RPMI7951 (cell line): ENCODE measurements at regions not wholly inside any gene's neighbourhood (a gene's known extent, or its start where the extent isn't known, plus 50 kb on each side); places are given as distances from the start of the nearest gene placed in this dataset.
"Not testable (repeated sequence)": the region's sequence is repeated elsewhere in the genome, so short reads cannot be mapped to it uniquely, and the experiment has no call there.

Experiments used
- DNase-seq: peaks from one replicate; pipeline ENCODE4 v3.0.0-alpha.2; 2012; ENCODE audit warnings: low read depth

DNA sequence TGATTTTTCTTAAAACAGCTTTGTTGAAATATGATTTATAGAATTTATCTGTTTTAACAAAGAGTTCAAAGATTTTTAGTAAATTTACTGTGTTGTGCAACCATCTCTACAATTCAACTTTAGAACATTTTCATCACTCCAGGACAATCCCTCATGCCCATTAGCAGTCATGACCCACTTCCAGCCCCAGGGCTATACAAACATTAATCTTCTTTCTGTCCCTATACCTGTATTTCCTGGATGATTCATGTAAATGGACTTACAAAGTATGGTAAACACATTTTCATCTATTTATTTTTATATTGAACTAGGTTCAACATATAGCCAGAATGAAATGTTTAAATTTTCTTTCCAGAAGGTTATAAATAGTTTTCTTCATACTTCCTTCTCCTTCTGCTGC lies 127.8 kb upstream of the CCDC180 start:
- no peak for DNase-seq

DNA sequence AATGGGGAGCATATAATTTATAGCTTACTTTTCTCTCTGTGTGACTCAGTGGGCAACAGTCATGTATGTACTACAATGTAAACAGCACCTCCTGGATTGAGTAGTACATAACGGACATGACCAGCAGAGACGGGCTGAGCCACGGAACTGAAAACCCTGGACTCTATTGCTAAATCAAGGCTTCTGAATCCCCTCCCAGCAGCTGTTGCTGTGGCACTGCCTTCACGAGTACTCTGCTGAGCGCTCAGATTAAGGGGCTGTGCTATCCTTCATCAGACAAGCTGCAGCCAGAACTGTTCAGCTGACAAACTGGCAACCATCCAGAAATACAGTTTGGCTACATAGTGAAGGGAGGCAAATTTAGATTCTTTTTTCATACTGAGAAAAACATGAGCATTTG lies 131.3 kb upstream of the CCDC180 start:
- DNase-seq: no peak

DNA sequence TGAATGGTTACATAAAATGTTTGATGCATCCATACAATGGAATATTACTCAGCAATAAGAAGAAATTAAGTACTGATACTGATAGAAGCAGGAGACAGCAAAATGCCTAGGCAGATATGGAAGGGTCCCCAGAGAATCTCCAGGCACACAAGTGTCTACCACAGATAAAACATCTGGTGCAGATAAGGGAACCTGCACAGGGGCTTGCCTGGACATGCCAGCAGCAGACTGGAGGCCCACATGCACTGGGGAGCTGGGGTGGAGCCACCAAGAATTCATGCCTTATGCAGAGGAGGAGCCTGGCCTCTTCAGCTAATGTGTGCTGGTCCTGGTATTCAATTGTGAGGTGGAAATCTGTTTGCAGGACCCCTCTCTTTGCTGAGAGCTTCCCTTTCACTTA lies 129.2 kb upstream of the CTSV start:
- DNase-seq: not testable (repeated sequence)

DNA sequence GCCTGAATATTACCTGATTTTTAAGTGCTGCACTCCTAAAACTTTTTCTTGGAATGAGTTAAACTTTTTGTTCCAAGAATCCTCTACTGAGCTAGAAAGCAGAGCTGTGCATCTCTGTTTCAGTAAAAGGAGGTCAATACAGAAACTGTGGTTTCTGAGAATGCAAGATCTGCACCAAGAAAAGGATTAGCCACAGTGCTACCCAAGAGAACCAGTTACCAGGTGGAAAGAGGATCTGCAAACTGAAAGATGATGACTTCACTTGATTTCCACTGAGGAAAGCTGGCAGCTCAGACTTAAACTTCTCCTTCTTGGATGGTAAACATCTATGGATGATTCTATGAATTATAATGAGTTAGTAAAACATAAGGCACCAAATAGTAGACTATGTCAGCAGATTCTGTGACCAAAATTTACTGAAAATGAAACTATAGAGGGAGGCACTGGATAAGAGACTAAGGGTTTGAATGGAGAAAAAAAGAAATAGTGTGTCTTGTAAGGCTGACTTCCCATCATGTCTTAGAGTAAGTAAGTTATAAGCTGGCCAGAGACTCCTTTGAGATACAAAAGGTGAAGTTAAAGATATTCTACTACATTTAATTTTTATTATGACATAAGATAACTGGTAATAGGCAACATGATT lies 127.7 kb upstream of the CTSV start:
- not testable (repeated sequence) for DNase-seq

DNA sequence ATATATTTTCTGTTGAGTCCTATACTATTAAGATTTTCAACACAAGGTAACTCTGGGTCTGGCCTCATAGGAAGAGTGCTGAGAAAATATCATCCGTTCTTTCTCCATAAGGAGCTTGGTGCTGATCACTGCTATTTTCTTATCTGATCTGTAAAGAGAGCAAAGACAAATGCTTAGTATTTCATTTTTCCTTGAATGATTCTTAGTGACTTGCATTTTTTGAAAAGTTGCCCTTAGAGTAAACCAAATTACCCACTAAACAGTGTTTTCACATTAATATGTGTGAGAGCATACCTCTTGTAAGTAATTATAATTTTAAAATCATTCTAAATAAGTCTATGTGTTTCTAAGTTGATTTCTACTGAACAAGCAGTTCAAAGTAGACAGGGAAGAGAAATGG lies 121.3 kb upstream of the CTSV start:
- DNase-seq: no peak

DNA sequence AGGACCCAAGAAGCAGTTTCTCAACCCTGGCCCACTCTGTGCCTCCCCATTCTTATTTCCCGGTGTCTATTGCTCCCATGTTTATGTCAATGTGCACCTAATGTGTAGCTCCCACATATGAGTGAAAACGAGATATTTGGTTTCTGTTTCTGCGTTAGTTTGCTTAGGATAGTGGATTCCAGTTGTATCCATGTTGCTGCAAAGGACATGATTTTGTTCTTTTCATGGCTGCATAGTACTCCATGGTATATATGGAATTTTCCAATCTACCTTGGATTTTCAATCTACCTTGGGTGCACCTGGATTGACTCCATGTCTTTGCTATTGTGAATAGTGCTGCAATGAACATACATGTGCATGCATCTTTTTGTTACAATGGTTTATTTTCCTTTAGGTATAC lies 119.8 kb upstream of the CTSV start:
- DNase-seq: not testable (repeated sequence)

DNA sequence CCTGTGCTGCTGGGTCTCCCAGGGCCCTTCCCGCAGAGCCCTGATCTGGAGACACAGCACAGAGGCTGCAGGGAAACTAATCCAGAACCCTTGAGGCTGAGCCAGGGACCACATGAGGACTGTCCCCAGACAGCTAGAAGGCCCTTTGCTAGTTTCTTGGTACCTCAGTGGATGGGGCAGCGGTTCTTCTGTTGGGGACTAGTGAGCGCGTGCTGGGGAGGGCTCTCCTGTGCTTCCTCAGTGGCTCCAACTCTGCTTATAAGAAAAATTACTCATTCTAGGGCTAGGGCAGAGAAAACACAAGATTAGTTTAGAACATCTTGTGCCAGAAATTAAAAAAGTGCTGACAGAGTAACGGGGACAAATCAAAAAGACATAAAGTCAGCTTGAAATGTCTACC lies 116.5 kb upstream of the CTSV start:
- DNase-seq: not testable (repeated sequence)

DNA sequence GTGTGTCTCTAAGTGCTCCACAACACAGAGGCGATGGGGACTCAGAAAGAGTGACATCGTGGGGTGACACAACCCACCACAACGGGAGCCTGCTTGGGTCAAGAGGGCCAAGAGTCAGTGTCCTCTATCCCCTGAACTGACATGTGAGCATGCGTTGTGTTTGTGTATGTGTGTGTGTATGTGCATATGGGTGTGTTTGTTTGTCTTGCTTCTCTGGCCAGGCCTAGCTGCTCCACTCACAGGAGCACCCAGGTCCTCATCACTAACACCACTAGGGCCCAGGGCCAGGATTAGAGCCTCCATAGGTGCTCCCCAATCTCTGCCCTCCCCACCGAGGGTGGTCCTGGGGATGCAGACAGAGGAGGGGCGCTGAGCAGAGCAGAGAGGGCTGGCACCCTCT lies 115.0 kb upstream of the CTSV start:
- DNase-seq: no peak

DNA sequence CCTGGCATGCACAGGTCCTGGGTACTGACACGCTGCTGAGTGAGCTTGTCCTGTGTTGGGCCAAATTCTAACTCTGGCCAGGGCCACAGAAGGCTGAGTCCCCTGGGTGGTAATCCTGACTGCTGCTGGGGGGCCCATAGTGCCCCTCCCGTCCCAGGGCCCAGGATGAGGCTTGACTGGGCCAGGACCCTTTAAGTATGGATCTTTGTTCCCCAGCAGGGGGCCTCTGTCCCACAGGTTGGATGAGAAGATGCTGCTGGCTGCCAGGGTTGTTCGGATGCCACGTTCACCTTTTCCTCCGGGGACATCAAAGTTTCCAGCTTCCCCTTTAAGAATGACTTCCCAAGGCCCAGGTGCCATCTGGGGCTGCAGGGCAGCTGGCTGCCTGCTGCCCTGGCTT lies 114.2 kb upstream of the CTSV start:
- DNase-seq: not testable (repeated sequence)

DNA sequence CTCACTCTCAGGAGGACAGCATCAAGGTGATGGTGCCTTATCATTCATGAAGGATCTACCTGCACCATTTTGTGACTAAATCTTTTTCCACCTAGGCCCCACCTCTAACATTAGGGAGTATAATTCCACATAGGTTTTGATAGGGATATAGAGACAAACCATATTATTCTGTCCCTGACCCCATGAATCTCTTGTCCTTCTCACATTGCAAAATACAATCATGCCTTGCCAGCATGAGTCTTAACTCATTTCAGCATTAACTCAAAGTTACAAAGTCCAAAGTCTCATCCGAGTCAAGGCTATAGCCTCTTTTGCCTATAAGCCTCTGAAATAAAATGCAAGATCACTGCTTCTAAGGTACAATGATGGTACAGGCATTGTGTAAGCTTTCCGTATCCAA lies 111.5 kb upstream of the CTSV start:
- not testable (repeated sequence) for DNase-seq

DNA sequence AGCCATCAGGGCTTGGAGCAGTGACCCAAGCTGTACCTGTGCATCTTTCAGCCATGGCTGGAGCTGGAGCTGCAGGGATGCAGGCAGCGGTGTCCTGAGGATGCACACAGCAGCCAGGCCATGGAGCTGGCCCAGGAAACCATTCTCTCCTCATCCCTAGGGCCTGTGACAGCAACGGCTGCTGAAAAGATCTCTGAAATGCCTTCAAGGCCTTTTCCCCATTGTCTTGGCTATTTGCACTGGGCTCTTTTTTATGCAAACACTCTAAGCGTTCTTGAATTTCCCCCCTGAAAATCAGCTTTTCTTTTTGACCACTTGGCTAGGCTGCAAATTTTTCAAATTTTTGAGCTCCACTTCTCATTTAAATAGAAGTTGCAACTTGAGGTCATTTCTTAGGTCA lies 109.5 kb upstream of the CTSV start:
- not testable (repeated sequence) for DNase-seq

DNA sequence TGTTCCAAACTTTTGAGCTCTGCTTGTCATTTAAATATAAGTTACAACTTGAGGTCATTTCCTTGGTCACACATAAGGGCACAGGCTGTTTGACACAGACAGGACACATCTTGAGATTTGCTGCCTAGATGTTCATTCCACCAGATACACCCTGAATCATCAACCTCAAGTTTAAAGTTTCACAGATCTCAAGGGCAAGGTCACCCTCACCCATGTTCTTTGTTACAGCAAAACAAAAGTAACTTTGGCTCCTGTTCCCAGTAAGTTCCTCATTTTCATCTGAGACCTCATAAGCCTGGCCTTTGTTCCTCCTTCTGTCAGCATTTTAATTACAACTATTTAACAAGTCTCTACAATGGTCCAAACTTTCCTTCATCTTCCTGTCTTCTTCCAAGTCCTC lies 106.7 kb upstream of the CTSV start:
- not testable (repeated sequence) for DNase-seq

DNA sequence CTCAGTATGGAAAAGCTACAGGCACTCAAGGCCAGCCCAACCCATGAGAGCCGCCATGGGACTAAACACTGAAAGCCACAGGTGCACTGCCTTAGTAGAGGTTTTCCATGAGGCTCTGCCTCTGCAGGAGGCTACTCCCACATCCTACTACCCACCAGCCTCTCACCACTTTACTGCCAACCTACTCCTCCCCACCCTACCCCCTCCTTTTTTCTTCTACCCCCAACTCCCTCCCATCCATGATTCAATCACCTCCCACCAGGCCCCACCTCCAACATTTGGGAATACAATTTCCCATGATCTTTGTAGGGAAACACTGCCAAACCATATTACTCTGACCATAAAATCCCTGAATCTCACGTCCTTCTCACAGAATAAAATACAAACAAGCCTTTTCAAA lies 101.6 kb upstream of the CTSV start:
- DNase-seq: no peak

DNA sequence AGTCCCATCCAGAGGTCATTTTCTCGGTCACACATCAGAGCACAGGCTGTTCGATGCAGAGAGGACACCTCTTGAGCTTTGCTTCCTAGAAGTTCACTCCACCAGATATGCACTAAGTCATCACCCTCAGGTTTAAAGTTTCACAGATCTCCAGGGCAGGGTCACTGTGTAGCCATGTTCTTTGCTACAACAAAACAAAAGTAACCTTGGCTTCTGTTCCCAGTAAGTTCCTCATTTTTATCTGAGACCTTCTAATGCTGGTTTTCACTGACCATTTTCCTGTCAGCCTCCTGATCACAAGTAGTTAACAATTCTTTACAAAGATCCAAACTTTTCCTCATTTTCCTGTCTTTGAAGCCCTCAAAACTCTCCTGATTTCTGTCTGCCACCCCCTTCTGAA lies 97.5 kb upstream of the CTSV start:
- DNase-seq: no peak

DNA sequence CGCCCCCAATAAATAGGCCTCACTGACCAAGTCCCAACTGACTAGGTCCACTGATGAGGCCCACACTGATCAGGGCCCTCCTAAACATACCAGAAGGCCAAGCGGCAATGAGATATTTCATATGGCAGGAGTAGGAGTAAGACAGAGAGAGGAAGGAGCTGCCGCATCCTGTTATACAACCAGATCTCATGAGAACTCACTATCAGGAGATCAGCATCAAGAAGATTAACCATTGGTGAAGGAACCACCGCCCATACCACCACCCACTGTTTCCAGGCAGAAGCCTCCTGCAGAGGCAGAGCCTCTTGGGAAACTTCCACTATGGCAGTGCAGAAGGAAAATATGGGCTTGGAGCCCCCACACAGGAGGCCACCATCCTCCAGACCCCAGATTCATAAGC lies 95.0 kb upstream of the CTSV start:
- not testable (repeated sequence) for DNase-seq

DNA sequence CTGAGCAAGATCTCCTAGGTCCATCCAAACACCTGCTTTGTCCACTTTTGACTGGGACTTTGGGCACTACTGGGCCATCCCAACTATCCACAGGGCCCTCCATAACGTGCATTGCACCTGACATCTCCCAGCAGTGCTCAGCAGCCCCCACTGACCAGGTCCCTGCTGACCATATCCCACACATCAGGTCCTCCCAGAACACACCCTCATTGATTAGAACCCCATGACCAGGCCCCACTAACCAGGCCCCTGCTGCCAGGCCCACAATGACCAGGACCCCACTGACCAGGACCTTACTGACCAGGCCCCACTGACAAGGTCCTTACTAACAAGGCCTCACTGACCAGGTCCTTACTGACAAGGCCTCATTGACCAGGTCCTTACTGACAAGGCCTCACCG lies 93.9 kb upstream of the CTSV start:
- no peak for DNase-seq

DNA sequence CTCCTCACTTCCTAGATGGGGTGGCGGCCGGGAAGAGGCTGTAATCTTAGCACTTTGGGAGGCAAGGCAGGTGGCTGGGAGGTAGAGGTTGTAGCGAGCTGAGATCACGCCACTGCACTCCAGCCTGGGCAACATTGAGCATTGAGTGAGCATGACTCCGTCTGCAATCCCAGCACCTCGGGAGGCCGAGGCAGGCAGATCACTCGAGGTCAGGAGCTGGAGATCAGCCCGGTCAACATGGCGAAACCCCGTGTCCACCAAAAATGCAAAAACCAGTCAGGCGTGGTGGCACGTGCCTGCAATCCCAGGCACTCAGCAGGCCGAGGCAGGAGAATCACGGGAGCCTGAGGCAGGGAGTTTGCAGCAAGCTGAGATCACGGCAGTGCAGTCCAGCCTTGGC lies 91.9 kb upstream of the CTSV start:
- not testable (repeated sequence) for DNase-seq

DNA sequence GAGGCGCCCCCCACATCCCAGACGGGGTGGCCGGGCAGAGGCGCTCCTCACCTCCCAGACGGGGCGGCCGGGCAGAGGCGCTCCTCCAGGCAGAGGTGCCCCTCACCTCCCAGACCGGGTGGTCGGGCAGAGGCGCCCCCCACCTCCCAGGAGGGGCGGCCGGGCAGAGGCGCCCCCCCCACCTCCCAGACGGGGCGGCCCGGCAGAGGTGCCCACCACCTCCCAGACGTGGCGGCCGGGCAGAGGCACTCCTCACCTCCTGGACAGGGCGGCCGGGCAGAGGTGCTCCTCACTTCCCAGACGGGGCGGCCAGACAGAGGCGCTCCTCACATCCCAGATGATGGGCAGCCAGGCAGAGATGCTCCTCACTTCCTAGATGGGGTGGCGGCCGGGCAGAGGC lies 91.4 kb upstream of the CTSV start:
- DNase-seq: not testable (repeated sequence)

DNA sequence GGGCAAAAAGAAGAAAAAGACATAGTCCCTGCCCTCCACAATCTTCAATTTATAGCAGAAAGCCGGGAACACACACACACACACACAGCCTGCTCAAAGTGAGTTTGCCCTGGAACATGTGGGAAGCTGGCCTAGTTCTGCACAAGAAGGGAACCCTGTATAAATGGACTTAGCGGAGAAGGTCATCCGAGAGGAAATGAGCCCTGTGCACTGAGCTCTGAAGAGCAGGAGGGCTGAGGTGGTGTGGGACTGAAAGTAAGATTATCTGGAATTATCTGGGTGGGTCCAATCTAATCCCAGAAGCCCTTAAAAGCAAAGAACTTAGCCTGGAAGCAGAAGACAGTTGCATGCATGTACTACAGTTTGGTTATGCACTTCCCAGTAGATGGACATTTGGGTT lies 90.0 kb upstream of the CTSV start:
- DNase-seq: no peak

DNA sequence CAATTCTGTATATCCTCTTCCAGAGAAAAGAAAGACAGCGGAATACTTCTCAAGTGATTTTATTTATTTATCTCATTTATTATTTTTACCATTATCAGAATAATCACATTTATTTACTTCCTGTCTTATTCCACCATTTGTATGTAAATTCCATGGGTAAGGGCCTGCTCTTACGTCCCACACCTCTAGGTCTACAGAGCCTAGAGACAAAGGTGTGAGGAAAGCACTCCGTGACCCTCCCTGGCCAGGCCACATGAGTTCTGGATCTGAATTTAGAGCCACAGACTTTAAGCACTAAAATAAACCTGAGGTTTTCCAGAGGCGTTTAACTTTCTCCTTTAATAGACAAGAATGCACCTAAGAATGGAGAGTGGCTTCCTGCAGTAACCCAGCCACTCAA lies 85.3 kb upstream of the CTSV start:
- no peak for DNase-seq

DNA sequence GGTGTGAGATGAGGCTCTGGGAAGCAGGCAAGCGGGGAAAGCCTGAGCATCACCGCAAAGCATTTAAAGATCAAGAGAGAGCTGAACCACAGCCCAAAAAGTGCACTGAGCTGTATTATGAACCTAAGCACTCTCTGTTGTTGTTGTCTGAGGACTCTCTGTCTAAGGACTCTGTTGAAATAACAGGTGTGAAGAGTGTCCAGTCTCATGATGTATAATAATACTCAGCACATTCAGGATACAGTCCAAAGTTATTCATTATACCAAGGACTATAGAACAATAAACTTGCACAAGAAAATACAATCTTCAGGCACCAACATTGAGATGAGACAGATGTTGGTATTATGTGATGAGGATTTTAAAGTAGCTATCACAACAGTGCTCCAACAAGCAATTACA lies 71.8 kb upstream of the CTSV start:
- no peak for DNase-seq

DNA sequence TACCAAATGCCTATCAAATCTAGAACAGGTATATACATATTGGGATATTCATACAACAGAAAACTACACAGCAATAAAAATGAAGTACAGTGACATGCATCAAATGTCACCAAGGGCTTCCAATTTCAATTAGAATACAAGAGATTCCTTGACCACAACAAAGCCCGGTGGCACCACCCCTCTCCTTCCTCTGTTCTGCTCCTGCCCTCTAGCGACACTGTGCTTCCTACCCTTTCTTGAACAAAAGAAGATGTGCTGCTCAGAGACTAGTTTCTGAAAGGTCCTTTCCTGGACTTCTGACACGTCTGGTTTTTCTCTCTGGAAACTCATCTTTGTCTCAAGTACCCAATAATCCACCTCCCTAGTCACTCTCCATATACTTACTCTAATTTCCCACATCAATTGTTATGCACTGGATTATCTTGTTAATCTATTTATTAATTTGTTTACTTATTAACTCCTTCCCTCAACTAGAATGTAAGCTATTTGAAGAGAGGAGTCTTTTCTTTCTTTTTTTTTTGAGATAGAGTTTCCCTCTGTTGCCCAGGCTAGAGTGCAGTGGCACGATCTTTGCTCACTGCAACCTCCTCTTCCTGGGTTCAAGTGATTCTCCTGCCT lies 70.4 kb upstream of the CTSV start:
- DNase-seq: peak; percentile 46

DNA sequence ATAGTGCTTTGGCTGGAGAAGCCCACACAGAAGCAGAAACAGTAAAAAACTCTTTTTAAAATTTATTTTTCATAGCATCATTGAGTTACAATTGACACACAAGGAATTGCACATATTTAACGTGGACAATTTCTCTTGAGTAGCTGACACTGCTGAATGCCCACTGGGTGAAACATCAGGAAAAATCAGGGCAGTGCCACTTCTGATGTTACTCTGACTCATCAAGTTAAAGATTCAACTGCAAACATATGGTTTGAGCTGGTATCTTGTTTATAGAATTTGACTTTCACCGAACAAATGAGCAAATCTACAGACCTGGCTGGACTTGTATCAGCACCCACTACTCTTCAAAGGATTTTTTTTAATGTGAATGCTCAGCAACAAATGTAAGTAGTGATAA lies 66.3 kb upstream of the CTSV start:
- DNase-seq: peak; percentile 26
